GM12878 (cell line): ENCODE measurements at regions not wholly inside any gene's neighbourhood (a gene's known extent, or its start where the extent isn't known, plus 50 kb on each side); places are given as distances from the start of the nearest gene placed in this dataset.

ENCODE experiments used
- ATAC-seq: fragments of 200-7000 bp; cut with Tn5 transposase; 3 replicates; pipeline ENCODE4 v1.9.1; 2020; ENCODE audit warnings: mild to moderate bottlenecking, moderate library complexity
- BruUV-seq: library from RNA; stranded (reverse); fragments of 400-500 nt; replicated peaks from 2 replicates; lab custom pipeline; 2021; lab: Mats Ljungman, UMichigan
- CTCF ChIA-PET: fragments of 300-600 bp; sonication (Branson Sonifier 250); formaldehyde crosslinking; extraction: SDS; loops from one replicate; lab custom pipeline; 2021; ENCODE audit warnings: inconsistent platforms; lab: Yijun Ruan, JAX
- POLR2A ChIA-PET: fragments of 350-600 bp; formaldehyde crosslinking; extraction: SDS; loops from one replicate; lab custom pipeline; 2021; ENCODE audit warnings: inconsistent platforms; lab: Charles Lee
- RAD21 ChIA-PET: fragments of 300-600 bp; sonication (Branson Sonifier 250); formaldehyde crosslinking; loops from one replicate; lab custom pipeline; 2023; ENCODE audit warnings: antibody characterized with exemption; ENCODE audit not compliant: unreplicated experiment; lab: Charles Lee
- SMC1A ChIA-PET: fragments of 300-600 bp; sonication (Branson Sonifier 250); formaldehyde crosslinking; loops from one replicate; lab custom pipeline; 2023; ENCODE audit not compliant: unreplicated experiment, uncharacterized antibody; lab: Charles Lee
- DNase-seq: peaks from one replicate; pipeline ENCODE4 v3.0.0-alpha.2; 2011; ENCODE audit warnings: low read depth, low spot score
- FAIRE-seq: peaks from 3 replicates; lab custom pipeline; 2011; peaks lifted over from hg19 to GRCh38; lab: Jason Lieb, UNC
- H2AFZ ChIP-seq: 2 replicates; pipeline ENCODE4 v1.6.0; 2011; ENCODE audit warnings: low read depth, low read length, control low read depth; ENCODE audit not compliant: control insufficient read depth
- H3K27ac ChIP-seq: 2 replicates; pipeline ENCODE4 v1.5.1; 2011; ENCODE audit warnings: control low read depth; ENCODE audit not compliant: control insufficient read depth, insufficient read depth
- H3K27me3 ChIP-seq, 2 experiments: replicated peaks in 1 of 2; 2 replicates each; pipeline versions ENCODE4 v1.6.0 to v1.6.1; 2011; ENCODE audit warnings: low read length in 1 of 2; ENCODE audit not compliant: control insufficient read depth in 2 of 2, insufficient read depth in 2 of 2
- H3K36me3 ChIP-seq, 2 experiments: 2 replicates each; pipeline ENCODE4 v1.5.1; 2011; ENCODE audit warnings: low read length in 1 of 2; ENCODE audit not compliant: control insufficient read depth in 2 of 2, insufficient read depth in 2 of 2
- H3K4me1 ChIP-seq: 2 replicates; pipeline ENCODE4 v1.6.1; 2011; ENCODE audit warnings: mild to moderate bottlenecking, low read length, moderate library complexity, mixed read lengths; ENCODE audit not compliant: control insufficient read depth, insufficient read depth
- H3K4me2 ChIP-seq: 2 replicates; pipeline ENCODE4 v1.6.0; 2011; ENCODE audit warnings: control low read depth; ENCODE audit not compliant: control insufficient read depth, insufficient read depth
- H3K4me3 ChIP-seq: fragments of 200-600 bp; sonication (generic); 2 replicates; pipeline ENCODE4 v1.5.1; 2016
- H3K79me2 ChIP-seq: 2 replicates; pipeline ENCODE4 v1.6.0; 2011; ENCODE audit warnings: low read length; ENCODE audit not compliant: control insufficient read depth, insufficient read depth
- H3K9ac ChIP-seq: 2 replicates; pipeline ENCODE4 v1.8.0; 2011; ENCODE audit warnings: low read length, control low read depth, mixed read lengths; ENCODE audit not compliant: control insufficient read depth, insufficient read depth
- H3K9me3 ChIP-seq: replicated peaks from 3 replicates; pipeline ENCODE4 v1.5.1; 2011; ENCODE audit warnings: mild to moderate bottlenecking, low read length; ENCODE audit not compliant: control insufficient read depth, insufficient read depth
- H4K20me1 ChIP-seq: 2 replicates; pipeline ENCODE4 v1.6.0; 2011; ENCODE audit not compliant: control insufficient read depth, insufficient read depth
- ASH2L ChIP-seq: fragments of 300-600, 200-600 bp; sonication (generic); IDR thresholded peaks from 2 replicates; pipeline ENCODE4 v1.6.1; 2017; ENCODE audit warnings: low read depth, mild to moderate bottlenecking, borderline replicate concordance
- CBX3 ChIP-seq: fragments of 200-600 bp; sonication (generic); IDR thresholded peaks from 2 replicates; pipeline ENCODE4 v1.6.1; 2016; ENCODE audit warnings: low read depth, borderline replicate concordance
- FOXK2 ChIP-seq: fragments of 450-650 bp; IDR thresholded peaks from 2 replicates; pipeline ENCODE4 v1.6.1; 2017; ENCODE audit warnings: mild to moderate bottlenecking, moderate library complexity
- HDAC2 ChIP-seq: fragments of 200-600 bp; sonication (generic); IDR thresholded peaks from 2 replicates; pipeline ENCODE4 v1.6.1; 2017
- HDAC6 ChIP-seq: fragments of 200-600 bp; sonication (generic); IDR thresholded peaks from one replicate; pipeline ENCODE4 v1.8.0; 2017; ENCODE audit warnings: antibody characterized with exemption; ENCODE audit not compliant: unreplicated experiment
- HDGF ChIP-seq: fragments of 450-650 bp; IDR thresholded peaks from 2 replicates; pipeline ENCODE4 v1.6.1; 2016; ENCODE audit warnings: antibody characterized with exemption
- MTA3 ChIP-seq: IDR thresholded peaks from 2 replicates; pipeline ENCODE4 v1.6.1; 2012; ENCODE audit warnings: low read length, inconsistent platforms, borderline replicate concordance
- POLR2AphosphoS2 ChIP-seq: IDR thresholded peaks from 2 replicates; pipeline ENCODE4 v1.6.1; 2011; ENCODE audit warnings: low read depth, mild to moderate bottlenecking, low read length, improper control_type of control experiment, moderate library complexity
- POLR2AphosphoS5 ChIP-seq: IDR thresholded peaks from 2 replicates; pipeline ENCODE4 v1.6.1; 2011; ENCODE audit warnings: mild to moderate bottlenecking, low read length, inconsistent platforms
- SMARCA5 ChIP-seq: fragments of 450-650 bp; IDR thresholded peaks from 2 replicates; pipeline ENCODE4 v1.6.1; 2017; ENCODE audit warnings: mild to moderate bottlenecking
- SP1 ChIP-seq: IDR thresholded peaks from one replicate; pipeline ENCODE4 v1.6.1; 2011; ENCODE audit warnings: low read depth, low read length
- SRF ChIP-seq, 2 experiments: IDR thresholded peaks; 2 replicates each; pipeline ENCODE4 v1.6.1; 2011; ENCODE audit warnings: low read depth in 2 of 2, low read length in 2 of 2, mild to moderate bottlenecking in 1 of 2, moderate library complexity in 1 of 2
- STAT1 ChIP-seq: fragments of 450-650 bp; conservative IDR thresholded peaks from 2 replicates; pipeline ENCODE4 v1.6.1; 2014; ENCODE audit warnings: antibody characterized with exemption, mild to moderate bottlenecking
- TAF1 ChIP-seq: IDR thresholded peaks from 2 replicates; pipeline ENCODE4 v1.6.1; 2011; ENCODE audit warnings: mild to moderate bottlenecking, low read depth, low read length, borderline replicate concordance
- TCF7 ChIP-seq: IDR thresholded peaks from 2 replicates; pipeline ENCODE4 v1.6.1; 2014; ENCODE audit warnings: antibody characterized with exemption, borderline replicate concordance
- ZSCAN29 ChIP-seq: fragments of 450-650 bp; IDR thresholded peaks from 2 replicates; pipeline ENCODE4 v1.6.1; 2017; ENCODE audit warnings: mild to moderate bottlenecking, moderate library complexity
- WGBS: methylation state at CpG from one replicate; pipeline ENCODE4 v1.1.6; 2016; ENCODE audit warnings: low lambda C conversion rate; ENCODE audit not compliant: insufficient replicate concordance, insufficient coverage; ENCODE audit errors: missing lambda C conversion rate; 5-methylcytosine and 5-hydroxymethylcytosine counted together
- in situ Hi-C: fragments of 300-500 bp; cut with MboI; formaldehyde crosslinking; loops from 9 replicates; pipeline ENCODE4 v1.14.3; 2018; ENCODE audit warnings: mixed read lengths
- intact Hi-C: fragments of 100-400 bp; cut with micrococcal nuclease; formaldehyde crosslinking; loops from one replicate; pipeline ENCODE4 v1.14.2; 2022; ENCODE audit not compliant: unreplicated experiment
- TF ChIP-seq, protein P1 (sequence below): IDR thresholded peaks from 2 replicates; pipeline ENCODE4 v1.6.1; 2012; ENCODE audit warnings: low read depth, low read length, improper control_type of control experiment
- TF ChIP-seq, protein P2 (sequence below): fragments of 450-650 bp; IDR thresholded peaks from 2 replicates; pipeline ENCODE4 v1.6.1; 2016; ENCODE audit warnings: mild to moderate bottlenecking
- TF ChIP-seq, protein P3 (sequence below): fragments of 450-650 bp; IDR thresholded peaks from 2 replicates; pipeline ENCODE4 v1.6.1; 2018; ENCODE audit warnings: mild to moderate bottlenecking, low read depth, moderate library complexity; ENCODE audit not compliant: partially characterized antibody

DNA sequence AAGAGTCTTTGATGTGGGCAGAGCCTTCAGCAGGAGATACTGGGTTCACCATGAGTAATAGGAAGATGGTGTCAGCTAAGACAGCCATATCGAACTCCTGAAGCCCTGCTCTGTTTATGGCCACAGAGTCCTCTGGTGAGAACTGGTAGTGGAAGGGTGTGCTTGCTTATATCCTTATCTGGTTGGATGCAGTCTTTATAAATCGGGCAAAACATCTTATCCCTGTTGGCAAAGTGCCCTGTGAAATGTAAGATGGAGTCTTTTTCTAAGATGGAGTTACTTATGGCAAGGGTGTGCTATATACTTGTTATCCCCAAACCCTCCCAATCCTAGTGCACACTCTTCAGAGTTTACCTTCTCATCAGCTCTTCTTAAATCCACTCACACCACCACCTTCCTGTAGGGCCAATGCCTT is 190.8 kb upstream of the PARD3B start:
- Histone ChIP-seq H3K9ac (no peak overlapping the region), H3K4me2 (no peak overlapping the region), H2AFZ (no peak overlapping the region), H4K20me1 (no peaks in the 10 kb centered on the region), H3K79me2 (no peaks in the 10 kb centered on the region), H3K4me1 (no peaks in the 10 kb centered on the region), H3K4me3 (no peak overlapping the region), H3K36me3 (no peaks in the 10 kb centered on the region), H3K27ac (no peak overlapping the region), H3K9me3 (no peaks in the 10 kb centered on the region), H3K27me3 (no peaks in the 10 kb centered on the region)
- DNase-seq: no peak
- 0% methylated on average over 2 of the region's 2 CpGs for WGBS
- intact Hi-C loops (no loop called here), in situ Hi-C loops (no loop called here)
- ChIA-PET SMC1A (no interaction called here), RAD21 (no interaction called here), CTCF (interaction anchor here (0.5 kb wide), 1 partner anchor 30 kb away, joined by 3 read pairs; no protein-coding TSS in a partner anchor), POLR2A (no interaction called here)
- FAIRE-seq: no peak
- ATAC-seq: no peak
- BruUV-seq: no TSS peak
- TF ChIP-seq HDAC2: no peak
- no peak for TF ChIP-seq SP1
- no peak for TF ChIP-seq SRF (IDR thresholded peaks at IDR 0.05; ENCODE audit: low read depth in 2 of 2, low read length in 2 of 2)
- TF ChIP-seq HDGF: no peak
- no peak for TF ChIP-seq FOXK2
- TF ChIP-seq POLR2AphosphoS2: no peak
- TF ChIP-seq CBX3: no peak
- no peak for TF ChIP-seq HDAC6
- no peak for TF ChIP-seq TCF7
- no peak for TF ChIP-seq STAT1
- no peak for TF ChIP-seq TAF1
- TF ChIP-seq, protein P1, sequence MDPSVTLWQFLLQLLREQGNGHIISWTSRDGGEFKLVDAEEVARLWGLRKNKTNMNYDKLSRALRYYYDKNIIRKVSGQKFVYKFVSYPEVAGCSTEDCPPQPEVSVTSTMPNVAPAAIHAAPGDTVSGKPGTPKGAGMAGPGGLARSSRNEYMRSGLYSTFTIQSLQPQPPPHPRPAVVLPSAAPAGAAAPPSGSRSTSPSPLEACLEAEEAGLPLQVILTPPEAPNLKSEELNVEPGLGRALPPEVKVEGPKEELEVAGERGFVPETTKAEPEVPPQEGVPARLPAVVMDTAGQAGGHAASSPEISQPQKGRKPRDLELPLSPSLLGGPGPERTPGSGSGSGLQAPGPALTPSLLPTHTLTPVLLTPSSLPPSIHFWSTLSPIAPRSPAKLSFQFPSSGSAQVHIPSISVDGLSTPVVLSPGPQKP: no peak
- no peak for TF ChIP-seq ASH2L
- no peak for TF ChIP-seq SMARCA5
- TF ChIP-seq ZSCAN29: no peak
- TF ChIP-seq POLR2AphosphoS5: no peak
- TF ChIP-seq, protein P2, sequence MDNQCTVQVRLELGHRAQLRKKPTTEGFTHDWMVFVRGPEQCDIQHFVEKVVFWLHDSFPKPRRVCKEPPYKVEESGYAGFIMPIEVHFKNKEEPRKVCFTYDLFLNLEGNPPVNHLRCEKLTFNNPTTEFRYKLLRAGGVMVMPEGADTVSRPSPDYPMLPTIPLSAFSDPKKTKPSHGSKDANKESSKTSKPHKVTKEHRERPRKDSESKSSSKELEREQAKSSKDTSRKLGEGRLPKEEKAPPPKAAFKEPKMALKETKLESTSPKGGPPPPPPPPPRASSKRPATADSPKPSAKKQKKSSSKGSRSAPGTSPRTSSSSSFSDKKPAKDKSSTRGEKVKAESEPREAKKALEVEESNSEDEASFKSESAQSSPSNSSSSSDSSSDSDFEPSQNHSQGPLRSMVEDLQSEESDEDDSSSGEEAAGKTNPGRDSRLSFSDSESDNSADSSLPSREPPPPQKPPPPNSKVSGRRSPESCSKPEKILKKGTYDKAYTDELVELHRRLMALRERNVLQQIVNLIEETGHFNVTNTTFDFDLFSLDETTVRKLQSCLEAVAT: no peak
- no peak for TF ChIP-seq MTA3
- TF ChIP-seq, protein P3, sequence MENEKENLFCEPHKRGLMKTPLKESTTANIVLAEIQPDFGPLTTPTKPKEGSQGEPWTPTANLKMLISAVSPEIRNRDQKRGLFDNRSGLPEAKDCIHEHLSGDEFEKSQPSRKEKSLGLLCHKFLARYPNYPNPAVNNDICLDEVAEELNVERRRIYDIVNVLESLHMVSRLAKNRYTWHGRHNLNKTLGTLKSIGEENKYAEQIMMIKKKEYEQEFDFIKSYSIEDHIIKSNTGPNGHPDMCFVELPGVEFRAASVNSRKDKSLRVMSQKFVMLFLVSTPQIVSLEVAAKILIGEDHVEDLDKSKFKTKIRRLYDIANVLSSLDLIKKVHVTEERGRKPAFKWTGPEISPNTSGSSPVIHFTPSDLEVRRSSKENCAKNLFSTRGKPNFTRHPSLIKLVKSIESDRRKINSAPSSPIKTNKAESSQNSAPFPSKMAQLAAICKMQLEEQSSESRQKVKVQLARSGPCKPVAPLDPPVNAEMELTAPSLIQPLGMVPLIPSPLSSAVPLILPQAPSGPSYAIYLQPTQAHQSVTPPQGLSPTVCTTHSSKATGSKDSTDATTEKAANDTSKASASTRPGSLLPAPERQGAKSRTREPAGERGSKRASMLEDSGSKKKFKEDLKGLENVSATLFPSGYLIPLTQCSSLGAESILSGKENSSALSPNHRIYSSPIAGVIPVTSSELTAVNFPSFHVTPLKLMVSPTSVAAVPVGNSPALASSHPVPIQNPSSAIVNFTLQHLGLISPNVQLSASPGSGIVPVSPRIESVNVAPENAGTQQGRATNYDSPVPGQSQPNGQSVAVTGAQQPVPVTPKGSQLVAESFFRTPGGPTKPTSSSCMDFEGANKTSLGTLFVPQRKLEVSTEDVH: no peak
